Choroid plexus epithelial cell (primary cell): ENCODE measurements at regions not wholly inside any gene's neighbourhood (a gene's known extent, or its start where the extent isn't known, plus 50 kb on each side); places are given as distances from the start of the nearest gene placed in this dataset.

Experiments
- DNase-seq: peaks from one replicate; pipeline ENCODE4 v3.0.0-alpha.2; 2010; ENCODE audit warnings: low read depth
- H3K4me3 ChIP-seq: 2 replicates; pipeline ENCODE4 v1.5.1; 2011; ENCODE audit warnings: low read depth, mild to moderate bottlenecking, control low read depth, low read length, moderate library complexity
- TF ChIP-seq, protein P1 (sequence below): conservative IDR thresholded peaks from 2 replicates; pipeline ENCODE4 v1.5.1; 2011; ENCODE audit warnings: low read depth, mild to moderate bottlenecking, control low read depth, inconsistent platforms, low read length, moderate library complexity

DNA sequence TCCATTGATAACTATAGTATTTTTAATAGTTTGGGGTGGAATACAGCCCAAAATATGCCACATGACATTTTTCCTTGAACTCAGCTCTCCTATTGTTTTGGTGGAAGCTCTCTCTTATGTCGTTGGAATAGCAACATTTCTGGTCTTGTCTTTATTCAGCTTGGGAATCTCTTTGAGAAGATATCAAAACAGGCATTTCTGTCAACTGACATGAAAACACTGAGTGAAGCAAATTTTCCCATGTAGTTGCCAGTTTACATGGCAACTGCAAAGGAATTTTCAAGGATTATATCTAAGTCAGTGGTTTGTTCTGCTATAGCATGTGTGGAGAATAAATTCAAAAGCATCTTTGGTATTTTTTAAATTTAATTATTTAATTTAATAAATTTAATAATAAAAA lies 863.5 kb upstream of the CDH8 start:
- no peak overlapping the region for H3K4me3 ChIP-seq
- TF ChIP-seq, protein P1, sequence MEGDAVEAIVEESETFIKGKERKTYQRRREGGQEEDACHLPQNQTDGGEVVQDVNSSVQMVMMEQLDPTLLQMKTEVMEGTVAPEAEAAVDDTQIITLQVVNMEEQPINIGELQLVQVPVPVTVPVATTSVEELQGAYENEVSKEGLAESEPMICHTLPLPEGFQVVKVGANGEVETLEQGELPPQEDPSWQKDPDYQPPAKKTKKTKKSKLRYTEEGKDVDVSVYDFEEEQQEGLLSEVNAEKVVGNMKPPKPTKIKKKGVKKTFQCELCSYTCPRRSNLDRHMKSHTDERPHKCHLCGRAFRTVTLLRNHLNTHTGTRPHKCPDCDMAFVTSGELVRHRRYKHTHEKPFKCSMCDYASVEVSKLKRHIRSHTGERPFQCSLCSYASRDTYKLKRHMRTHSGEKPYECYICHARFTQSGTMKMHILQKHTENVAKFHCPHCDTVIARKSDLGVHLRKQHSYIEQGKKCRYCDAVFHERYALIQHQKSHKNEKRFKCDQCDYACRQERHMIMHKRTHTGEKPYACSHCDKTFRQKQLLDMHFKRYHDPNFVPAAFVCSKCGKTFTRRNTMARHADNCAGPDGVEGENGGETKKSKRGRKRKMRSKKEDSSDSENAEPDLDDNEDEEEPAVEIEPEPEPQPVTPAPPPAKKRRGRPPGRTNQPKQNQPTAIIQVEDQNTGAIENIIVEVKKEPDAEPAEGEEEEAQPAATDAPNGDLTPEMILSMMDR = no peak
- DNase-seq = no peak

DNA sequence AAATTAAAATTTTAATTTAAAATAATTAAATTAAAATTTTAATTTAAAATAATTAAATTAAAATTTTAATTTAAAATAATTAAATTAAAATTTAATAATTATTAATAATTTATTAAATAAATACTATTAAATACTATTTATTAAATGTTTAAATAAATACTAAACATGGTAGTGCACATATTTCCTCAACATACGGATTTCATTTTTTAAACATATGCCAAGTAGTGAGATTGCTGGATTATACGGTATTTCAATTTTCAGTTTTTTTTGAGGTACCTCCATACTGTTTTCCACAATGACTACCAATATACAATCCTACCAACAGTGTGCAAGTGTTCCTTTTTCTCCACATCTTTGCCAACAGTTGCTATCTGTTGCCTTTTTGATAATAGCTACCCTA lies 852.9 kb upstream of the CDH8 start:
- TF ChIP-seq, protein P1 = no peak
- no peak overlapping the region for H3K4me3 ChIP-seq
- DNase-seq = no peak

GRCh38 chr16:62883509-62883908 lies 847.3 kb upstream of the CDH8 start:
- DNase-seq = no peak
- no peak overlapping the region for H3K4me3 ChIP-seq
- TF ChIP-seq, protein P1 = no peak

- TF ChIP-seq, protein P1 = no peak
- no peak for DNase-seq
- H3K4me3 ChIP-seq = no peak overlapping the region
These were observed 846.4 kb upstream of the CDH8 start for GRCh38 chr16:62882552-62883221.

DNA sequence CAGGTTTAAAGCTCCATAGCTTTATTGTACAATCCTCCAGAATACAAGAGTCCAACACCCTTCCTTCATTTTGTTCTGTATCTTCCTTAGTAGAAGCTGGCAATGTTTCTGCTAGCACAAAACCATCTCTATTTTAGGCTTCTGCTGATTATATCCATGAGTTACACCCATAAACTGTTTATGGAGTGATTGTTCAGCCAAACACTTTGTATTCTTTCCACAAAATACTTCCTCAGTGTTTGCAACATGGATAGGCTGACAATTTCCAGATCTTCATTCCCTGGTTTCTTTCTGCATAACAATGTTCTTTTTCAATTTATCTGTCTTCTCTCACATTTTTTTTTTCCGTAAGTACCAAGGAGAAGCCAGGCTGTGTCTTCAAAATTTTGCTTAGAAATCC lies 839.9 kb upstream of the CDH8 start:
- TF ChIP-seq, protein P1 = no peak
- no peak for DNase-seq
- no peak overlapping the region for H3K4me3 ChIP-seq

- TF ChIP-seq, protein P1 = no peak
- H3K4me3 ChIP-seq = no peak overlapping the region
- DNase-seq = no peak
These were observed 836.1 kb upstream of the CDH8 start for GRCh38 chr16:62872339-62872738.

- TF ChIP-seq, protein P1 = no peak
- no peak overlapping the region for H3K4me3 ChIP-seq
- DNase-seq = no peak
These were observed 834.3 kb upstream of the CDH8 start for GRCh38 chr16:62870554-62870953.
